Activated naive CD8-positive, alpha-beta T cell treated with anti-CD3 and anti-CD28 coated beads, Interleukin-2, amount 10 ng/mL, durations not matched to agents 7 days and 5 days (primary cell): ENCODE measurements at regions not wholly inside any gene's neighbourhood (a gene's known extent, or its start where the extent isn't known, plus 50 kb on each side); places are given as distances from the start of the nearest gene placed in this dataset.
"Not testable (repeated sequence)": the region's sequence is repeated elsewhere in the genome, so short reads cannot be mapped to it uniquely, and the experiment has no call there.

ENCODE experiments used
- ATAC-seq: fragments of 150-1000 bp; cut with Tn5 transposase; one replicate; pipeline ENCODE4 v1.10.0; 2021; ENCODE audit warnings: low read depth, moderate library complexity
- POLR2A ChIA-PET: fragments of 350-600 bp; sonication (Branson Sonifier 250); formaldehyde crosslinking; loops from one replicate; lab custom pipeline; 2021; ENCODE audit warnings: antibody characterized with exemption; lab: Charles Lee
- DNase-seq: peaks from one replicate; pipeline ENCODE4 v3.0.0; 2021
- H3K27ac Mint-ChIP-seq: one replicate; pipeline ENCODE4 v1.8.0; 2022; ENCODE audit warnings: mild to moderate bottlenecking, mixed read lengths
- H3K27me3 Mint-ChIP-seq: one replicate; pipeline ENCODE4 v1.8.0; 2022; ENCODE audit warnings: mild to moderate bottlenecking, moderate library complexity, mixed read lengths
- H3K36me3 Mint-ChIP-seq: one replicate; pipeline ENCODE4 v1.8.0; 2021; ENCODE audit warnings: mild to moderate bottlenecking, mixed read lengths
- H3K4me1 Mint-ChIP-seq: one replicate; pipeline ENCODE4 v1.8.0; 2021; ENCODE audit warnings: mixed read lengths
- H3K4me3 Mint-ChIP-seq: one replicate; pipeline ENCODE4 v1.8.0; 2022; ENCODE audit warnings: mild to moderate bottlenecking, moderate library complexity, mixed read lengths
- H3K9me3 Mint-ChIP-seq: one replicate; pipeline ENCODE4 v1.8.0; 2021; ENCODE audit warnings: mixed read lengths

DNA sequence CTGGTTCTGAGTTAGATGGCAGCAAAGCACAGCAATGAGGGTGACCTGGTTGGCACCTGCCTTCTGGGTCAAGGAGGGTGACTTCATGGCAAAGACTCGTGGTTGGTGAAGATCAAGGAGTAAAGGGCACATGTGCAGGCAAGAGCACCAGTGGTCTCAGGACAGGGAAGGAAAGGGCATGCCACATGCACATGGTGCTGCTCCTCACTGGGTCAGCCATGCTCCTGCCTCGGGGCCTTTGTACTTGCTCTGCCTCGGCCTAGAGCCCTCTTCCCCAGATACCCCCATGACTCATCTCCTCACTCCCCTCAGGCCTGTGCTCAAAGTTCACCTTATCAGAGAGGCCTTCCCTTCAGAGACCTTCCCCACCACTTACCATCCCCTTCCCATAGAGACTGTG is 106.7 kb upstream of the KDM7A start:
- H3K27ac Mint-ChIP-seq = no peak overlapping the region
- DNase-seq (no peak), ATAC-seq (no peak)
- H3K4me3 Mint-ChIP-seq = no peak overlapping the region
- H3K36me3 Mint-ChIP-seq = no peaks in the 10 kb centered on the region
- no peaks in the 10 kb centered on the region for H3K9me3 Mint-ChIP-seq
- H3K27me3 Mint-ChIP-seq = no peaks in the 10 kb centered on the region
- no peaks in the 10 kb centered on the region for H3K4me1 Mint-ChIP-seq
- POLR2A ChIA-PET = no interaction called here

DNA sequence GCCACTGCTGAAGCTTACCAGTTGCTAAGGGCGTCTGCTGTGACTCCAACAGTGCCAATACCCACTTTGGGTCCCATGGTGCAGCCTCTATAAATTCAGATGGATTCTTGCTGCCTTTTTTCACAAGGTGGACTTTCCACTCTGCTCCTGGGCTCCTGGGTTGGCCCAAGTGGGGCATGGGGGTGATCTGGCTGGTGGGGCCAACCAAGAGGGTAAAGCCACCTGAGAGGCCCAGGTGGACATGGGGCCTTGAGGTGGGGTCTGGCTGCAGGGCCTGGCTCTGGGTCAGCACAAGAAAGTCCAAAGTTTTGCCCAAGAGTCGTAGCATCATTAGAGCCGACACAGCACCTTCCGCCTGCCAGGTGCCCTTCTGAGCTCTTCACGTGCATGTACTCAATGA is 105.2 kb upstream of the KDM7A start:
- H3K27me3 Mint-ChIP-seq = no peaks in the 10 kb centered on the region
- H3K36me3 Mint-ChIP-seq = no peaks in the 10 kb centered on the region
- H3K27ac Mint-ChIP-seq = no peak overlapping the region
- DNase-seq = no peak
- ATAC-seq = no peak
- H3K9me3 Mint-ChIP-seq = no peaks in the 10 kb centered on the region
- H3K4me1 Mint-ChIP-seq = no peaks in the 10 kb centered on the region
- no peak overlapping the region for H3K4me3 Mint-ChIP-seq
- POLR2A ChIA-PET = no interaction called here

DNA sequence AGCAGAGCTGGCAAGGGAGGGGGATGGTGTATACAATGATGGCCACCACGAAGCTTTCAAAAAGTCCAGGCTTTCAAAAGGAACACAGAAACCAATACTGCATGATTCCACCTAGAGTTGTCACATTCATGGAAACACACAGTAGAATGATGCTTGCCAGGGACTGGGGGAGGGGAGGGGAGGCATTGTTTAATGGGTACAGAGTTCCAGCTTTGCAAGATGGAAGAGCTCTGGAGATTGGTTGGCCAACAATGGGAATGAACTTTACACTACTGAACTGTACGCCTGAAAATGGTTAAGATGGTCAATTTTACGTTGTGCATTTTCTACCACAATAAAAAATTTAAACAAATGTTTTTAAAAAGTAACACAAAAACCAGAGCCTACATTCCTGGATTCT is 104.5 kb upstream of the KDM7A start:
- no peaks in the 10 kb centered on the region for H3K9me3 Mint-ChIP-seq
- H3K4me1 Mint-ChIP-seq = no peaks in the 10 kb centered on the region
- no peak for DNase-seq
- no peaks in the 10 kb centered on the region for H3K27me3 Mint-ChIP-seq
- POLR2A ChIA-PET = no interaction called here
- H3K27ac Mint-ChIP-seq = no peak overlapping the region
- no peak overlapping the region for H3K4me3 Mint-ChIP-seq
- H3K36me3 Mint-ChIP-seq = no peaks in the 10 kb centered on the region
- no peak for ATAC-seq

DNA sequence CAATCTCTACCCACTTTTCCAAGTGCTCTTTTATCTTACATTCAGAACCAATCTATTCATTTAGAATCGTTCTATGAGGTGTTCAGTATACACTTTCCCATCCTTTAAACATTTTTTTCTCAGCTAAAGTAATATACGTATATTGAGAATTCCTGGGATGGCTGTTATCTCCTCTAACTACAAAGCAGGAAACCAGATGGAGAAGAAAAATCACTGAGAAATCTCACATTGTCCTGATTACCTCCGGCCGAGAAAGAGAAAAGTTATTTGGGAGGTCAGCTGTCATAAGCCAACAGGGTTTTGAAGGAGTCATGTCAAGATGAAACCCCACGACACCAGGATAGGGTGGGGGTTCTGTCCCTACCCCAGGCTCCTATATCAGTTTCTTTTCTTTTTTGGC is 99.2 kb upstream of the KDM7A start:
- no peak overlapping the region for H3K27ac Mint-ChIP-seq
- H3K4me3 Mint-ChIP-seq = no peak overlapping the region
- POLR2A ChIA-PET = no interaction called here
- no peaks in the 10 kb centered on the region for H3K9me3 Mint-ChIP-seq
- ATAC-seq (no peak), DNase-seq (no peak)
- H3K36me3 Mint-ChIP-seq = no peaks in the 10 kb centered on the region
- H3K27me3 Mint-ChIP-seq = peaks cover 12% of the 10 kb centered on the region
- no peaks in the 10 kb centered on the region for H3K4me1 Mint-ChIP-seq

DNA sequence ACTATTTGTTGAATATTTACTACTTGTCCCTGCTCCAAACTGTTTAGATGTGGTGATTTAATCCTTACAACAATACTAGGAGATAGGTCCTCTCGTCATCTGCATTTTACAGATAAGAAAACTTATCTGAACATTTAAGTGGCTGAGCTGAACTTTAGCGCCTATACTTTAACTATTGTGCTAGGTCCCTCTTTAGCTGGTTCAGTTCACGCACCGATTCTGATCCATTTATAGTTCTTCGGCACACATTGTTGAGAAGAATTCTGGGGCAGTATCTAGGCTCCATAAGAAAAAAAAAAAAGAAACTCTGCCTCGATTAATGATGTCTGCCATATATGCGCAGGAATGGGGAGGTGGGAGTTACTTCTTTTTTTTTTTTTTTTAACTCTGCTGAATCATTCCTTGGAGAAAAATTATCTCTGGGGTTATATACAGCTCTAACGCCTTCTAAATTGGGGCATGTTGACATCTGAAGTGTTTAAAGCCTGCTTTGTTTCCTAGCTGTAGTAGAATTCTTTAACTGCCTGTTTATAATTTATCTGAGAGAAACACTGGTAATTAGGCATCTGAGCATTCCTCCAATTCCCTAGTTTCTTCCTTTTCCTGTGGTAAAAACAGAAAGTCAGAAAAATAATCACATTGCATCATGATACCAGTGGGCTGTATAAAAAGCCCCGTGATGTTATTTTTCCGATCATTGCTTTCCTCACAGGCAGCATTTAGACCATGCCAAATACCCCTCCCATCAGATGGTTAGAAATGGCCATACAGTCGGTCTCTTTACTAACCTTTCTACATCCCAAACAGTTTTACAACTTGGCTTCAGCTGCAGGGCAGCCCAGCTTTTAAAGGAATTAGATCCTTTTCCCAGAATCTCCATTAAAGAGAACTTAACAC is 98.5 kb upstream of the KDM7A start:
- H3K4me1 Mint-ChIP-seq = no peaks in the 10 kb centered on the region
- POLR2A ChIA-PET = interaction anchor here (1.2 kb wide), 1 partner anchor 12 kb away, joined by 3 read pairs; no protein-coding TSS in a partner anchor
- H3K27ac Mint-ChIP-seq = no peak overlapping the region
- no peak overlapping the region for H3K4me3 Mint-ChIP-seq
- H3K27me3 Mint-ChIP-seq = peaks cover 12% of the 10 kb centered on the region
- H3K9me3 Mint-ChIP-seq = no peaks in the 10 kb centered on the region
- ATAC-seq (no peak), DNase-seq (no peak)
- H3K36me3 Mint-ChIP-seq = no peaks in the 10 kb centered on the region

DNA sequence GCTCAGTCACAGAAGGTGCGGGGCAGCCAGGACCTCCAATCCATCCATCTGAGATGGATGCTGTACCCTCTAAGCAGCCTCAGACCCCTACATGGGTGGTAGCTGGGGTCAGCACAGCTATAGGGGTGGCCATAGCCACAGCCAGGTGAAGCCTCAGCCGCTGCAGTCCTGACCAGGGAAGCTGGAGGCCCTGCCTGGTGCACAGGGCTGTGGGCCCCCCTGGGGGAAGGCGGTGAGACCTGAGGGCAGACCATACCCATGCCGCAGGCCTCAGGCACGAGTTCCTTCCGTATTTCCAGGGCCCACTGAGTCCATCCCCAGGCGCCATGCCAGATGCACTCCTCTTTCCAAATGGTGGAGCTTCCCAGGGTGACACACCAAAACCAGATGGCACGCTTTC is 96.6 kb upstream of the KDM7A start:
- ATAC-seq = no peak
- no peaks in the 10 kb centered on the region for H3K9me3 Mint-ChIP-seq
- peaks cover 12% of the 10 kb centered on the region for H3K27me3 Mint-ChIP-seq
- peaks cover 8% of the 10 kb centered on the region for H3K4me1 Mint-ChIP-seq
- no peak overlapping the region for H3K27ac Mint-ChIP-seq
- H3K4me3 Mint-ChIP-seq = no peak overlapping the region
- POLR2A ChIA-PET = no interaction called here
- DNase-seq = no peak
- no peaks in the 10 kb centered on the region for H3K36me3 Mint-ChIP-seq

DNA sequence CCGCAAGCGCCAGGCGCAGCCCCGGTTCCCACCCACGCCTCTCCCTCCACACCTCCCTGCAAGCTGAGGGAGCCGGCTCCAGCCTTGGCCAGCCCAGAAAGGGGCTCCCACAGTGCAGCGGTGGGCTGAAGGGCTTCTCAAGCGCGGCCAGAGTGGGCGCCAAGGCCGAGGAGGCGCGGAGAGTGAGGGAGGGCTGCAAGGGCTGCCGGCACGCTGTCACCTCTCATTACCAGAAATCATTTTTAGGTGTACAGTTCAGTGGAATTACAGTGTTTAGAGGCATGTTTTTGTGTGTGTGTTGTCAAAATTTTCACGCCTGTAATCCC is 94.8 kb upstream of the KDM7A start:
- H3K36me3 Mint-ChIP-seq, ATAC-seq, H3K27ac Mint-ChIP-seq, H3K9me3 Mint-ChIP-seq, DNase-seq, POLR2A ChIA-PET, H3K4me3 Mint-ChIP-seq: not testable (repeated sequence)
- H3K27me3 Mint-ChIP-seq = peaks cover 12% of the 10 kb centered on the region
- peaks cover 20% of the 10 kb centered on the region for H3K4me1 Mint-ChIP-seq

DNA sequence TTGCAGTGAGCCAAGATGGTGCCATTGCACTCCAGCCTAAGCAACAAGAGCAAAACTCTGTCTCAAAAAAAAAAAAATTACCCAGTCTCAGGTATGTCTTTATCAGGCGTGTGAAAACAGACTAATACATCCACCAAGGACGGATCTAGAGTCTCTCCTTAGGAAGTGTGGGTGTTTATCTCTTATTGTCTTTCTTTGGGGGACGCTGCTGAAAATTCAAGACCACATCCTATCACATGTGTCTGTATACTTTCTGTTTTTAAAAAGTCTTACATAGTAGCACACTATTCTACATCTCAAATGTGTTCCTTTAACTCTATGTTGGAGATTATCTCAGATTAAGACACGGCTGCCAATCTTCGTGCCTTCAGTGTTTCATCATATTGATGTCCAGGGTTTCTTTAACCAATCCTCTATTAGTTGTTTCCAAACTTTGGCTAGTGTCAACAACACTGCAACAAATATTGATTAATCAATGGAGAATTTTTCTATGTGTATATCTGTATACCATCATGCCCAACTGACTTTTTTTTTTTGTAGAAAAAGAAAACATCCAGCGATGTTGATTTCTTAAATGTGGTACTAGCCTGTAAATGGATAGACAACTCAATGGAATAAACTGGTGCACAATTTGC is 92.3 kb upstream of the KDM7A start:
- POLR2A ChIA-PET = interaction anchor here (2.4 kb wide), 1 partner anchor 16 kb away, joined by 6 read pairs; no protein-coding TSS in a partner anchor
- peaks cover 4% of the 10 kb centered on the region for H3K36me3 Mint-ChIP-seq
- H3K27me3 Mint-ChIP-seq = peaks cover 2% of the 10 kb centered on the region
- no peaks in the 10 kb centered on the region for H3K9me3 Mint-ChIP-seq
- DNase-seq = no peak
- peak overlapping the region; percentile 60 for H3K4me3 Mint-ChIP-seq
- peaks cover 22% of the 10 kb centered on the region for H3K4me1 Mint-ChIP-seq
- ATAC-seq = peak; percentile 93
- H3K27ac Mint-ChIP-seq = peak overlapping the region; percentile 78

DNA sequence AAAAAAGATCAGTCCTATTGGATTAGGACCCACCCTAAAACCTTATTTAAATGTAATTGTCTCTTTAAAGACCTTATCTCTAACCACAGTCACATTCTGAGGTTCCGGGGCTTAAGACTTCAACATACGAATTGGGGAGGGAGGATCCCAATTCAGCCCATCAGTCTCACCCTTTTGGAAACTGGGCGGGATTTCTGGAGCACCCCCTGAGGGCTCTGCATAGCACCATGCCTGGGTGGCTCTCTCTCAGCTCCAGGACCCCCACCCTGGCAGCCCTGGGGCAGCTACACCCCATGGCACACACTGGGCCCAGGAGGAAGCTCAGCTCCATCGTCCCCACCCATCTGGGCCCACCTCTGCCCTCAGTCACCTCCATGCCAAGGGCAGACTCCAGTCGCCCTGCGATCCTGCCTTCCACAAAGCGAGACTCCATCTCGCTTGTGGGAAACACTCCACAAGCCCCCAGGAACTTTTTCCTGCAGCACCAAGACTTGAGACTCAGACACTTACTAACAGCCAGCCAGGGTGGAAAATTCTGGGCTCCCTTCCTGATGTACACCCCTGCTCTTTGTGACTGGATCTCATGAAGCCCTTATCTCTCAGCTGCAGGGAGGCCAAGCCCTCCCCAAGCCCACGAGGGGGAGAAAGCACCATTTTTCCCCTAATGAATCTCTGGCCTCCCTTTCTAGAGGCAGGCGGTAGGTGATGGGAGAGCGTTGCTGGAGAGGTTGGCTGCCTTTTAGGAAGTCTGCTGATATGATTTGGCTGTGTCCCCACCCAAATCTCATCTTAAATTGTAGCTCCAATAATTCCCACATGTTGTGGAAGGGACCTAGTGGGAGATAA is 90.8 kb upstream of the KDM7A start:
- no peaks in the 10 kb centered on the region for H3K27me3 Mint-ChIP-seq
- peaks cover 36% of the 10 kb centered on the region for H3K4me1 Mint-ChIP-seq
- DNase-seq = no peak
- peaks cover 4% of the 10 kb centered on the region for H3K36me3 Mint-ChIP-seq
- no peak overlapping the region for H3K4me3 Mint-ChIP-seq
- H3K27ac Mint-ChIP-seq = peak overlapping the region; percentile 60
- no peaks in the 10 kb centered on the region for H3K9me3 Mint-ChIP-seq
- POLR2A ChIA-PET = interaction anchor here (0.7 to 2.4 kb wide), 3 partner anchors 15 to 1148 kb away, joined by 4 to 6 read pairs (median 4); no protein-coding TSS in a partner anchor
- no peak for ATAC-seq

DNA sequence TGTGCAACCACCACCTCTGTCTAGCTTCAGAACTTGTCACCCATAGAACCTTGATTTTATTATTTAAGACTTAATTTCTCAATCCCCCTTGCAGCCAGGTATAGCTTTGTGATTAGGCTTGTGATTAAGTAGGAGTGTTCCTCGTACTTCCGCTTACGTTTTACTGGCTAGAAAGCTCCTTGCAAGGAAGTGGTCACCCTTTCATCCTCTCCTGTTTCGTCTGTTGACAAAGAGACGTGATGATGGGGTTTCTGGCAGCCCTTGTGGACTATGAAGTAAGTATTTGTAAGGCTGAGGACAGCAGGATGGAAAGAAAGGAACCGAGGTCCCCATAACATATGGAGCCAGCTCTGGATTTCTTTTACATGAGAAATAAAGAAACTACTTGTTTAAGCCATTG is 86.5 kb upstream of the KDM7A start:
- peaks cover 41% of the 10 kb centered on the region for H3K4me1 Mint-ChIP-seq
- DNase-seq = no peak

DNA sequence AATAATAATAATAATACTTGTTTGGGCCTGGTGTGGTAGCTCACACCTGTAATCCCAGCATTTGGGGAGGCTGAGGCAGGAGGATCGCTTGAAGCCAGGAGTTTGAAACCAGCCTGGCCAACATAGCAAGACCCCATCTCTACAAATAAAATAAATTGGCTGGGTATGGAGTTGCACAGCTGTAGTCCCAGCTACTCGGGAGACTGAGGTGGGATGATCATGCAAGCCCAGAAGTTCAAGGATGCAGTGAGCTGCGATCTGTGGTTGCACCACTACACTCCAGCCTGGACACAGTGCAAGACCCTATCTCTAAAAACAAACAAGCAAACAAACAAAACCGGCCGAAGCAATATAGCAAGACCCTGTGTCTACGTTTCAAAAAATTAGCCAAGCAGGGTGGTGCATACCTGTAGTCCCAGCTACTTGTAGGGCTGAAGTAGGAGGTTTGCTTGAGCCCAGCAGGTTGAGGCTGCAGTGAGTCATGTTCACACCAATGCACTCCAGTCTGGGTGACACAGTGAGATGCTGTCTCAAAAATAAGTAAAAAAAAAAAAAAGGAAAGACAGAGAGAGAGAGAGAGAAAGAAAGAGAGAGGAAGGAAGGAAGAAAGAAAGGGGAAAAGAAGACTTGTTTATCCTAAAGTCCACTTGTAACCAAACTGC is 85.6 kb upstream of the KDM7A start:
- H3K4me3 Mint-ChIP-seq = peak overlapping the region; percentile 71

More for the DNA sequence above, 86.5 kb upstream of the KDM7A start:
- POLR2A ChIA-PET = interaction anchor here (0.5 to 3.4 kb wide), 10 partner anchors 10 to 1820 kb away, joined by 3 to 23 read pairs (median 4); partner anchors contain the start of genes KDM7A and PARP12
- H3K36me3 Mint-ChIP-seq = peaks cover 4% of the 10 kb centered on the region
- peak overlapping the region; percentile 94 for H3K27ac Mint-ChIP-seq
- H3K4me3 Mint-ChIP-seq = peak overlapping the region; percentile 50
- no peaks in the 10 kb centered on the region for H3K9me3 Mint-ChIP-seq
- peak; percentile 96 for ATAC-seq
- no peaks in the 10 kb centered on the region for H3K27me3 Mint-ChIP-seq

DNA sequence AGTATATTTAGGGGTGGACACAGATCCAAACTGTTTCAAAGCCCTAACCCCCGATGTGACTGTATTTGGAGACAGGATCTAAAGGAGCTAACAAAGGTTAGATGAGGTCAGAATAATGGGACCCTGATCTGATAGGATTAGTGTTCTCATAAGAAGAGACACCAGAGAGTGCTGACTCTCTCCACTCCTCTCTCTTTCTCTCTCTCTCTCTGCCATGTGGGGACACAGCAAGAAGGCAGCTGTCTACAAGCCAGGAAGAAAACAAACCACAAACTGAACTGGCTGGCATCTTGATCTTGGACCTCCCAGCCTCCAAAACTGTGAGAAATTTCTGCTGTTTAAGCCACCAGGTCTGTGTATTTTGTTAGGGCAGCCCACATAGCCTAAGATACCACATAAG is 84.7 kb upstream of the KDM7A start:
- Mint-ChIP-seq H3K4me1 (peaks cover 29% of the 10 kb centered on the region), H3K36me3 (peaks cover 10% of the 10 kb centered on the region), H3K9me3 (peaks cover 7% of the 10 kb centered on the region), H3K27ac (peak overlapping the region; percentile 50), H3K27me3 (no peaks in the 10 kb centered on the region), H3K4me3 (no peak overlapping the region)
- ATAC-seq = no peak
- POLR2A ChIA-PET = no interaction called here
- no peak for DNase-seq

More for the DNA sequence above, 85.6 kb upstream of the KDM7A start:
- no peak for ATAC-seq
- Mint-ChIP-seq H3K9me3 (peaks cover 2% of the 10 kb centered on the region), H3K4me1 (peaks cover 32% of the 10 kb centered on the region), H3K27me3 (no peaks in the 10 kb centered on the region), H3K36me3 (peaks cover 5% of the 10 kb centered on the region), H3K27ac (peak overlapping the region; percentile 91)
- POLR2A ChIA-PET = interaction anchor here (0.5 to 3.4 kb wide), 8 partner anchors 9 to 1819 kb away, joined by 3 to 23 read pairs (median 4); partner anchors contain the start of gene KDM7A
- DNase-seq = no peak
